HG03442 (cell line): ENCODE measurements at regions not wholly inside any gene's neighbourhood (a gene's known extent, or its start where the extent isn't known, plus 50 kb on each side); places are given as distances from the start of the nearest gene placed in this dataset.
A peak's percentile ranks its signal among the peaks of the same experiment; 100 is the strongest.
"Not testable (repeated sequence)": the region's sequence is repeated elsewhere in the genome, so short reads cannot be mapped to it uniquely, and the experiment has no call there.

Source experiments
- ATAC-seq: cut with Tn5 transposase; IDR thresholded peaks from one replicate; pipeline ENCODE4 v1.9.1; 2021; ENCODE audit warnings: mild to moderate bottlenecking, moderate library complexity; ENCODE audit not compliant: unreplicated experiment

DNA sequence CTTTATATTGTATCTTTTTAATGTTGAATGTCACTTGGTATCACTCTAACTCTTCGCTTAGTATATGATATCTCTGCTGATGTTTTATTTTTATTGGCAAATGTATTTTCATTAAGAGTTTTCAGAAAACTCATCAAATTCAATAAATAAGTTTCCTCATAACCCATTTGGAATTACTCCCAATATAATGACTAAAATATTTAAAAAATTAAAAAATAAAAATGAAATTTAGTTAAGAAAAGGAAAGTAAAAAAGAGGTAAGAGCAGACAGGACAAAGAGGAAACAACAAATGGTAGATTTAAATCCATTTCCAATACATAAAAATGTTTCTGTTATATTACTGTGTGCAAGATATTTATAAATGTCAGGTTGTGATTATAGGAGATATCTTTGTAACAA lies 548.9 kb upstream of the SPRY2 start:
- no peak for ATAC-seq

DNA sequence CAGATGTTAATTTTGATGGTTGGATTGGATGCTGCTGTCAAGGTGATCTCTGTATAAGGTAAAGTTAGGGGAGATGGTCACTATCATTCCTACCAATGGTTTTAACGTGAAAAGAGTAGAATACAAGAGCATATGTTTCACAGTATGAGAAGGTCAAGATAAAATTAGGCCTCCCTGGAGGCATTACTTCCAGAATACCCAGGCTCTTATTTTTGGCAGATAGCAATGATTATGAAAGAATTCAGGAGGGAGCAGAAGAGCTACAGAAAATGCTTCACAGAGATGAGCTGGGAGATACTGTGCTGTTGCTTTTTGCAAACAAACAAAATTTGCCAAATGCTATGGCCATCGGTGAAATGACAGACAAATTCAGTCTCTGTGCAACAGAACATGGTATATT lies 547.5 kb upstream of the SPRY2 start:
- ATAC-seq: no peak

- no peak for ATAC-seq
Measured at GRCh38 chr13:80884056-80884785, 543.3 kb upstream of the SPRY2 start.

GRCh38 chr13:80883545-80883944 lies 542.6 kb upstream of the SPRY2 start:
- ATAC-seq: no peak

- ATAC-seq: no peak
Measured at GRCh38 chr13:80881942-80882445, 541.1 kb upstream of the SPRY2 start.

DNA sequence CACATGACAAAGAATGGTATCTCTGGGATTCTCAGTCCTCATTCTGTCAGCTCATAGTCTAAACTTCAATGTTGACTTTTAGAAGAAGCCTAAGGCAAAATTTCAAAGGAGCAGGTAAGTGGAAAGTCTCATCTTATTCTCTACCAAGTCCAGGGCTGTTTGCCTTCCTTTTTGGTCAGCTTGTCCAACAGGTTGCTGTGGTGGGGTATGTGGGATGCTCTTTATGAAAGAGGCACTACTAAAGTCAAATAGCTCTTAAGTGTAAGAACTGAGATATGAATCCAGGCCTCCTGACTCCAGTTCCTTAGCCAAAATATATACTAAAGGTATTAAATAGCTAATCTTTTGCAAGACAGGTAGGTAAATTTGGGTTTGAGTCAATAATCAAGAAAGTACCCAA lies 540.6 kb upstream of the SPRY2 start:
- ATAC-seq: no peak

DNA sequence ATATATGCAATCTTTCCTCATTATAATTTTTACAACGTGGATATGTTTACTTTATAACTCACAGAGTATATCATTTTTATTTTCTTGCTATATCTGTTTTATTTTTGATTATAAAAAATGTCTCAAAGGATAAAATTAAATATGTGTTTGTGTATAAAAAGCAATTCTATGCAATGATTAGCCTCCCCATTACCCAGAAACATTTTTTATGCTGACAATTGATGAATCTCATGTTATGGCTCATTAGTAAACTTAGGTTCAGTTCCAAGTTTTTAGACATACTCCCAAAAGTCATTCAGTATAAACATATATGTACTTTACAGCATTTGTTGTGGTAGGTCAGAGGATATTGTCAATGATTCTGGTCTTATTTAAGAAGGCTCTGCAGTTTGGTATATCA lies 540.1 kb upstream of the SPRY2 start:
- no peak for ATAC-seq

DNA sequence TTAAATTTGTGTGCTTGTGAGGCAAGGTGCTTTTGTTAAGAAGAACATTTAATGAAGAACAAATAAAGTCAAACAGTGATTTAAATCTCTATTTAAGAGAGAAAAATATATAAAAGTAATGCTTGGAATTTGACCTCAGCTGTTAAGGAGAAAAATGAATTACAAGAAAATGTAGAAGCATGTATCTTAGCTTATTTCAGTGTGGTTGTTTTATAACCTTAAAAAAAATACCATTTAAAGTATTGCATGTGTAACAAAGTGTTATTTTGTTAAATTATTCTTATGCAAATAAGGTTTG lies 537.0 kb upstream of the SPRY2 start:
- ATAC-seq: no peak

DNA sequence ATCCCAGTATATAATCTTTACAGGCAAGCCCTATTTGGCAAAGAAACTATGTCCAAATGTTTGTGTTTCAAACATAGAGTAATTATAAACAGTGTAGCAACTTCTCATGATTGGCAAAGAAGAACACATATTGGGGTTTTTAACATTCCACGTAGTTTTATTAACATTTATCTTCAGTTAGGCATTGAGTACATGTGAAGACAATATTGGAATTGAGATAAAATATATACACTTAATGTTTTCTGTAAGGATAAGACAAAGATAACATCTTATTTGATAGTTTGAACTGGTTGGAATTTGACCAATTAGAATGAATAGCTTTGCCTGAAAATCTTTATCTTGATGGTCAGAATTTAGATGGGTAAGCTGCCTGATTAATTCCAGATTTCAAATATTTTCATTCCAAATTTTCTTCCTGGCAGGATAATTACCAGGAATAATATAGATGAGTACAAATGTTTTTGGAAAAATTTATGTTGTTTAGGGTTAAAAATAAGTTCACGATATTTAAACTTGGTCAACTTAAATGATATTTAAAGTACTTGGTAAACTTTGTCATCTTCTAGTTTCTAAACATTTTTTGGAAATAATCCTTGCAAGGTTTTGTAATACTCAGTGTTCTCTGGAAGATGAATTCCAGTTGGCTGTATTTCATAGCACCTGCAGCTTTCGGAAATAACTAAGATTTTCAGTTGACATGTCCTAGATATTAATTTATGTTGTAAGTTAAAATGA lies 536.5 kb upstream of the SPRY2 start:
- ATAC-seq: no peak

DNA sequence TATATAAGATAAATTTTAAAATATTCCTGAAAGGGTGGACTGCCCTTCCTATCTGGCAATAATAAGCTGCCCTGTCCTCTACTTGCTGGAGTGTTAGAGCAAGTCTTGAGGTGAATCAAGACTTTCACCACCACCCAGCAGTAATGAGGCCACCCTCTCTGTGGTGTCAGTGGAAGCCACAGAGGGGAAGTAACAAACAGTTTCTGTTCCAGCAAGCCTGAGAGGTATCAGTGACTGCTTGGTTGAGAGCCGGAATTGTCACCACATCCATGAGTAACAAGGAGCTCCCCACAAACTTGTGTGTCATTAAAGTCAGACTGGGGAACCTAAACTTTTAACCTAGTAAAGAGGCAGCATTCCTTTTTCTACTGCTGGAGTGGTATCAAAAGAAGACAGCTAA lies 532.7 kb upstream of the SPRY2 start:
- ATAC-seq: peak; percentile 96

DNA sequence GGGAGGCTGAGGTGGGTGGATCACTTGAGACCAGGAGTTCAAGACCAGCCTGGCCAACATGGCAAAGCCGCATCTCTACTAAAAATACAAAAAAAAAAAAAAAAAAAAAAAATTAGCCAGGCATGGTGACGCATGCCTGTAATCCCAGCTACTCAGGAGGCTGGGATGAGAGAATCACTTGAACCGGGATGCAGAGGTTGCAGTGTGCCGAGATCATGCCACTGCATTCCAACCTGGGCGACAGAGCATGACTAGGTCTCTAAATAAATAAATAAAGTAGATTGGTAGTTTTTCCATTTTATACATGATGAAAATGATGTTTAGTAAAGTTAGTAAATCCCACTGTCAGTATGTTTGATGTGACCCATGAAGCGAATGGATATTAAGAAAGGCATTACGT lies 531.0 kb upstream of the SPRY2 start:
- not testable (repeated sequence) for ATAC-seq

GRCh38 chr13:80871481-80871880 lies 530.6 kb upstream of the SPRY2 start:
- no peak for ATAC-seq

DNA sequence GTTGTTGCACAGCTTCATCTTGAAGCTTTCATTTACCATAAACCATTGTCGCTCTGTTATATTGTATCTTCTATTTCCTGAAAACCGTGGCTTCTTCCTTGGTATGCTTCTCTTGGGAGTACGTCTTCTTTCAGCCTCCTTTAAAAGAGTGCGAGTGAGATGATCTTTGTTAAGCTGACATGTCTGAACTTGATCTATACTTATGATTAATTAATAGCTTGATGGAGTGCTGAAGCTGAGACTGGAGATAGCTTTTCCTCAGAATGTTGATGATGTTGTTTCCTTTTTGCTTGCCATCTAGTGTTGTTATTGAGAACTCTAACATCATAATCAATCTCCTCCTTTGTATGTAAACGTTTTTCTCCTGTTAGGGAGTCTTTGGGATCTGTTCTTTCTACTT lies 529.3 kb upstream of the SPRY2 start:
- ATAC-seq: no peak

GRCh38 chr13:80866921-80867320 lies 526.0 kb upstream of the SPRY2 start:
- no peak for ATAC-seq

DNA sequence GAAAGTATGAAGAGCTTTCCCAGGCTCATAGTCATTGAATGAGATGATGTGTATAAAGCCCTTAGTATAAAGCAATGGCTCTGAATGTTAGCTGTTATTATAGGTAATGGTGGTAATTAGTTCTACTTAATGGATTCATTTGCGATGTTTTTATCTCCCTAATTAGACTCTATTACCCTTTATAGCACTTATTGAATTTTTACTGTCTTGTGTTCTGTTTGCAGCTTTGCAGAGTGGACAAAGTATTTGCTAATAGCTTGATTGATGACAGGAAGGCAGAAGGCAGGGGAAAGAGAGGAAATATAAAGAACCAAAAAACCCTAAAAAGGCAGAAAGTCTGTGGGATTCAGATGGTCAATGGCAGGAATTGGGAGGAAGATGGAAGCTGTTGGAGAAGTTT lies 524.4 kb upstream of the SPRY2 start:
- no peak for ATAC-seq

- ATAC-seq: no peak
Measured at GRCh38 chr13:80862456-80862855, 521.5 kb upstream of the SPRY2 start.

DNA sequence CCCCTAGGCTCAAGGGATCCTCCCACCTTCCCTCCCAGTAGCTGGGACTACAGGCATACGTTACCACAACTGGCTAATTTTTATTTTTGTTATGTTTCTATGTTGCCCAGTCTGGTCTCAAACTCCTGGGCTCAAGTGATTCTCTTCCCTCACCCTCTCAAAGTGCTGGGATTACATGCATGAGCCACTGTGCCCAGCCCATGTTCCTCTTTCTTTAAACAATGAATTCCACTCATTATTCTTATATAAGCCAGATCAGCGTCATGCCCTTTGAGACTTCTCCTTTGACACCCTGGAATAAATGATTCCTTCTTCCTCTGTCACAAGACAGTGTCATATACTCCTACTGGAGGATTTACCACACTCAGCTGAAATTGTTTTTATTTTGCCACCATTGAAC lies 519.9 kb upstream of the SPRY2 start:
- no peak for ATAC-seq

GRCh38 chr13:80858131-80858530 lies 517.2 kb upstream of the SPRY2 start:
- ATAC-seq: no peak

- ATAC-seq: no peak
Measured at GRCh38 chr13:80857321-80857720, 516.4 kb upstream of the SPRY2 start.

DNA sequence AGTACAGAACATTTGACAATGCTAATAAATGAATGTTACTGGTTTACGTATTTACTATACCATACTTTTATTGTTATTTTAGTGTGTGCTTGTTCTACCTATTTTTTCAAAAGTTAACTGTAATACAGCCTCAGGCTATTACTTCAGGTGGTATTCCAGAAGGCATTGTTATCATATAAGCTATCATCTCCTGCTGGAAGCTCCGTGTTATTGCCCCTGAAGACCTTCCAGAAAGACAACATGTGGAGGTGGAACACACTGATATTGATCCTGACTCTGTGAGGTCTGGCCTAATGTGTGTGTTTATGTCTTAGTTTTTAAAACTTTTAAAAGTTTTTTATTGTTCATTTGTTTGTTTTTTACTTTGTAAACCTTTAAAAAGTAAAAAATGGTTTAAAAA lies 509.8 kb upstream of the SPRY2 start:
- ATAC-seq: no peak

- ATAC-seq: no peak
Measured at GRCh38 chr13:80844164-80844563, 503.2 kb upstream of the SPRY2 start.

- no peak for ATAC-seq
Measured at GRCh38 chr13:80841414-80841813, 500.5 kb upstream of the SPRY2 start.
